ENCODE measurements at regions not wholly inside any gene's neighbourhood (a gene's known extent, or its start where the extent isn't known, plus 50 kb on each side); places are given as distances from the start of the nearest gene placed in this dataset.
"Not testable (repeated sequence)": the region's sequence is repeated elsewhere in the genome, so short reads cannot be mapped to it uniquely, and the experiment has no call there.

GRCh38 chr17:63086483-63087185 lies 120.6 kb downstream of the TANC2 start:
- Histone ChIP-seq H3K4me3 (ENCODE audit: low read length) (no peak overlapping the region), H3K9me3 (ENCODE audit: insufficient read depth, low read length) (no peaks in the 10 kb centered on the region), H3K4me1 (ENCODE audit: low read length) (peaks cover 13% of the 10 kb centered on the region), H4K20me1 (ENCODE audit: insufficient read depth, low read length) (no peaks in the 10 kb centered on the region), H3K79me2 (ENCODE audit: low read length) (no peaks in the 10 kb centered on the region), H2AFZ (ENCODE audit: low read depth, low read length) (no peak overlapping the region), H3K36me3 (replicated peaks; ENCODE audit: low read depth, low read length) (no peaks in the 10 kb centered on the region), H3K4me2 (ENCODE audit: low read length) (no peak overlapping the region), H3K9ac (ENCODE audit: low read length) (no peak overlapping the region), H3K27ac (ENCODE audit: low read length) (no peak overlapping the region), H3K27me3 (ENCODE audit: low read depth, low read length) (no peaks in the 10 kb centered on the region)
- TF ChIP-seq, protein P1, sequence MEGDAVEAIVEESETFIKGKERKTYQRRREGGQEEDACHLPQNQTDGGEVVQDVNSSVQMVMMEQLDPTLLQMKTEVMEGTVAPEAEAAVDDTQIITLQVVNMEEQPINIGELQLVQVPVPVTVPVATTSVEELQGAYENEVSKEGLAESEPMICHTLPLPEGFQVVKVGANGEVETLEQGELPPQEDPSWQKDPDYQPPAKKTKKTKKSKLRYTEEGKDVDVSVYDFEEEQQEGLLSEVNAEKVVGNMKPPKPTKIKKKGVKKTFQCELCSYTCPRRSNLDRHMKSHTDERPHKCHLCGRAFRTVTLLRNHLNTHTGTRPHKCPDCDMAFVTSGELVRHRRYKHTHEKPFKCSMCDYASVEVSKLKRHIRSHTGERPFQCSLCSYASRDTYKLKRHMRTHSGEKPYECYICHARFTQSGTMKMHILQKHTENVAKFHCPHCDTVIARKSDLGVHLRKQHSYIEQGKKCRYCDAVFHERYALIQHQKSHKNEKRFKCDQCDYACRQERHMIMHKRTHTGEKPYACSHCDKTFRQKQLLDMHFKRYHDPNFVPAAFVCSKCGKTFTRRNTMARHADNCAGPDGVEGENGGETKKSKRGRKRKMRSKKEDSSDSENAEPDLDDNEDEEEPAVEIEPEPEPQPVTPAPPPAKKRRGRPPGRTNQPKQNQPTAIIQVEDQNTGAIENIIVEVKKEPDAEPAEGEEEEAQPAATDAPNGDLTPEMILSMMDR (IDR thresholded peaks at IDR 0.05; ENCODE audit: low read depth, low read length): no peak
- TF ChIP-seq EZH2phosphoT487 (IDR thresholded peaks at IDR 0.05; ENCODE audit: low read depth): no peak

DNA sequence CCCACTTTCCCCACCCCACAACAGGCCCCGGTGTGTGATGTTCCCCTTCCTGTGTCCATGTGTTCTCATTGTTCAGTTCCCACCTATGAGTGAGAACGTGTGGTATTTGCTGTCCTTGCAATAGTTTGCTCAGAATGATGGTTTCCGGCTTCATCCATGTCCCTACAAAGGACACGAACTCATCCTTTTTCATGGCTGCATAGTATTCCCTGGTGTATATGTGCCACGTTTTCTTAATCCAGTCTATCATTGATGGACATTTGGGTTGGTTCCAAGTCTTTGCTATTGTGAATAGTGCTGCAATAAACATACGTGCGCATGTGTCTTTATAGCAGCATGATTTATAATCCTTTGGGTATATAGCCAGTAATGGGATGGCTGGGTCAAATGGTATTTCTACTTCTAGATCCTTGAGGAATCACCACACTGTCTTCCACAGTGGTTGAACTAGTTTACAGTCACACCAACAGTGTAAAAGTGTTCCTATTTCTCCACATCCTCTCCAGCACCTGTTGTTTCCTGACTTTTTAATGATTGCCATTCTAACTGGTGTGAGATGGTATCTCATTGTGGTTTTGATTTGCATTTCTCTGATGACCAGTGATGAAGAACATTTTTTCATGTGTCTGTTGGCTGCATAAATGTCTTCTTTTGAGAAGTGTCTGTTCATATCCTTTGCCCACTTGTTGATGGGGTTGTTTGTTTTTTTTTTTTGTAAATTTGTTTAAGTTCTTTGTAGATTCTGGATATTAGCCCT lies 124.5 kb downstream of the TANC2 start:
- H4K20me1 ChIP-seq (ENCODE audit: insufficient read depth, low read length); H3K4me3 ChIP-seq (ENCODE audit: low read length); H3K36me3 ChIP-seq (replicated peaks; ENCODE audit: low read depth, low read length); H3K27ac ChIP-seq (ENCODE audit: low read length); H3K9me3 ChIP-seq (ENCODE audit: insufficient read depth, low read length); H3K4me2 ChIP-seq (ENCODE audit: low read length); H3K27me3 ChIP-seq (ENCODE audit: low read depth, low read length); H3K4me1 ChIP-seq (ENCODE audit: low read length); H3K9ac ChIP-seq (ENCODE audit: low read length); H3K79me2 ChIP-seq (ENCODE audit: low read length); H2AFZ ChIP-seq (ENCODE audit: low read depth, low read length): not testable (repeated sequence)

GRCh38 chr17:63091909-63092308 lies 125.9 kb downstream of the TANC2 start:
- H3K4me3 ChIP-seq (ENCODE audit: low read length); H3K4me2 ChIP-seq (ENCODE audit: low read length); H3K79me2 ChIP-seq (ENCODE audit: low read length); H3K27ac ChIP-seq (ENCODE audit: low read length); H4K20me1 ChIP-seq (ENCODE audit: insufficient read depth, low read length); H3K4me1 ChIP-seq (ENCODE audit: low read length); H3K9me3 ChIP-seq (ENCODE audit: insufficient read depth, low read length); H3K27me3 ChIP-seq (ENCODE audit: low read depth, low read length); H2AFZ ChIP-seq (ENCODE audit: low read depth, low read length); H3K36me3 ChIP-seq (replicated peaks; ENCODE audit: low read depth, low read length); H3K9ac ChIP-seq (ENCODE audit: low read length): not testable (repeated sequence)

- no peak for TF ChIP-seq EZH2phosphoT487 (IDR thresholded peaks at IDR 0.05; ENCODE audit: low read depth)
- TF ChIP-seq, protein P1 (IDR thresholded peaks at IDR 0.05; ENCODE audit: low read depth, low read length): no peak
- H3K9me3 ChIP-seq (ENCODE audit: insufficient read depth, low read length): no peaks in the 10 kb centered on the region
- no peak overlapping the region for H3K4me3 ChIP-seq (ENCODE audit: low read length)
- no peak overlapping the region for H2AFZ ChIP-seq (ENCODE audit: low read depth, low read length)
- no peaks in the 10 kb centered on the region for H4K20me1 ChIP-seq (ENCODE audit: insufficient read depth, low read length)
- no peak overlapping the region for H3K9ac ChIP-seq (ENCODE audit: low read length)
- no peaks in the 10 kb centered on the region for H3K36me3 ChIP-seq (replicated peaks; ENCODE audit: low read depth, low read length)
- H3K4me2 ChIP-seq (ENCODE audit: low read length): no peak overlapping the region
- no peak overlapping the region for H3K27ac ChIP-seq (ENCODE audit: low read length)
- H3K27me3 ChIP-seq (ENCODE audit: low read depth, low read length): no peaks in the 10 kb centered on the region
- no peaks in the 10 kb centered on the region for H3K79me2 ChIP-seq (ENCODE audit: low read length)
- peaks cover 15% of the 10 kb centered on the region for H3K4me1 ChIP-seq (ENCODE audit: low read length)
Measured at GRCh38 chr17:63094631-63095030, 128.6 kb downstream of the TANC2 start.

DNA sequence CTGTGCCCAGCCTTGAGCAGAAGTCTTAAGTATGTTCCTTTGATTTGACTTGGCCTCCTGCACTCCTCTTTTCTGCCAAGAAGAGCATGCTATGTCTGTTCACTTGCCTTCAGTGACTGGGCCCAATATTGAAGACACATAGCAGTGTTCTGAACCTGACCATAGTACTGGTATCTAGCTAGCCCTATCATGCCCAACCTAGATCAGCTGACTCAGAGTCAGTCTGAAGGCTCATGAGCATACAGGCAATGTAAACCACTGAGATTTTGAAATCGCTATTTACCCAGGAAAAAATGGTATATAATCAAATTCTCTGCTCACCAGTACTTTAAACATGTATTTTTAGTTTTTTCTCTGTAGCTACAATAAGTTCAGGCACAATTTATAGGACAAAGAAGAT lies 129.4 kb downstream of the TANC2 start:
- Histone ChIP-seq H2AFZ (ENCODE audit: low read depth, low read length) (no peak overlapping the region), H3K79me2 (ENCODE audit: low read length) (no peaks in the 10 kb centered on the region), H3K9ac (ENCODE audit: low read length) (no peak overlapping the region), H3K27ac (ENCODE audit: low read length) (no peak overlapping the region), H4K20me1 (ENCODE audit: insufficient read depth, low read length) (no peaks in the 10 kb centered on the region), H3K9me3 (ENCODE audit: insufficient read depth, low read length) (no peaks in the 10 kb centered on the region), H3K27me3 (ENCODE audit: low read depth, low read length) (no peaks in the 10 kb centered on the region), H3K4me3 (ENCODE audit: low read length) (no peak overlapping the region), H3K4me2 (ENCODE audit: low read length) (no peak overlapping the region), H3K36me3 (replicated peaks; ENCODE audit: low read depth, low read length) (no peaks in the 10 kb centered on the region), H3K4me1 (ENCODE audit: low read length) (peaks cover 23% of the 10 kb centered on the region)
- TF ChIP-seq EZH2phosphoT487 (IDR thresholded peaks at IDR 0.05; ENCODE audit: low read depth): no peak
- TF ChIP-seq, protein P1 (IDR thresholded peaks at IDR 0.05; ENCODE audit: low read depth, low read length): no peak

All from OCI-LY3 (cell line).